Ishikawa (cell line): ENCODE measurements at regions not wholly inside any gene's neighbourhood (a gene's known extent, or its start where the extent isn't known, plus 50 kb on each side); places are given as distances from the start of the nearest gene placed in this dataset.

ENCODE experiments used
- CEBPB ChIP-seq: IDR thresholded peaks from 2 replicates; pipeline ENCODE4 v1.6.1; 2012
- CREB1 ChIP-seq: IDR thresholded peaks from 2 replicates; pipeline ENCODE4 v1.6.1; 2012; ENCODE audit warnings: low read depth
- EGR1 ChIP-seq: IDR thresholded peaks from 2 replicates; pipeline ENCODE4 v1.6.1; 2012
- EP300 ChIP-seq: IDR thresholded peaks from 2 replicates; pipeline ENCODE4 v1.6.1; 2012; ENCODE audit warnings: borderline replicate concordance
- FOXM1 ChIP-seq: IDR thresholded peaks from 2 replicates; pipeline ENCODE4 v1.6.1; 2012; ENCODE audit warnings: low read depth, borderline replicate concordance
- NFIC ChIP-seq: IDR thresholded peaks from 2 replicates; pipeline ENCODE4 v1.6.1; 2012
- RAD21 ChIP-seq: IDR thresholded peaks from 2 replicates; pipeline ENCODE4 v1.6.1; 2012; ENCODE audit warnings: low read depth
- TAF1 ChIP-seq: IDR thresholded peaks from 2 replicates; pipeline ENCODE4 v1.6.1; 2012; ENCODE audit warnings: low read depth, mild to moderate bottlenecking
- TCF12 ChIP-seq: IDR thresholded peaks from 2 replicates; pipeline ENCODE4 v1.6.1; 2012; ENCODE audit warnings: low read depth
- TEAD4 ChIP-seq: IDR thresholded peaks from 2 replicates; pipeline ENCODE4 v1.6.1; 2012
- TF ChIP-seq, protein P1 (sequence below): IDR thresholded peaks from 2 replicates; pipeline ENCODE4 v1.6.1; 2012; ENCODE audit warnings: low read depth, mild to moderate bottlenecking
- TF ChIP-seq, protein P2 (sequence below): IDR thresholded peaks from 2 replicates; pipeline ENCODE4 v1.6.1; 2012
- TF ChIP-seq, protein P3 (sequence below): IDR thresholded peaks from 2 replicates; pipeline ENCODE4 v1.6.1; 2012

DNA sequence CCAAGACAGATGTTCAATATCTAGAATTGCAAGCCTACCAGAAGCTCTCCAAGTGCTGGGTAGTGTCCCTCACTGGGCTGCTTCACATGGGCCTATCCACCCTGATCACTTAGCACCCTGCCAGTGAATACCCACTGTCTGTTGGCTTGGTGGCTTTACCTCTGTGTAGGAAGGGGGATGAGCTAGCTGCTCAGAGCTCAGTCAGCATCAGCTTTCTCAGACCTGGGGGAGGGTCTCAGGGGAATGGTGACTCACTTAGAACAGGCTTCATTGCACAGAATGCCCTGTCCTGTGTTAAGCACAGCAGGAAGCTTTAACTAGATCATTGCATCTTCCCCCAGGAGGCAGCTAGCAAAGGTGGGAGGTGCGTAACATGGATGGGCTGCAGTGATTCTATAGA is 209.8 kb downstream of the PDCD6IP start:
- TF ChIP-seq, protein P1, sequence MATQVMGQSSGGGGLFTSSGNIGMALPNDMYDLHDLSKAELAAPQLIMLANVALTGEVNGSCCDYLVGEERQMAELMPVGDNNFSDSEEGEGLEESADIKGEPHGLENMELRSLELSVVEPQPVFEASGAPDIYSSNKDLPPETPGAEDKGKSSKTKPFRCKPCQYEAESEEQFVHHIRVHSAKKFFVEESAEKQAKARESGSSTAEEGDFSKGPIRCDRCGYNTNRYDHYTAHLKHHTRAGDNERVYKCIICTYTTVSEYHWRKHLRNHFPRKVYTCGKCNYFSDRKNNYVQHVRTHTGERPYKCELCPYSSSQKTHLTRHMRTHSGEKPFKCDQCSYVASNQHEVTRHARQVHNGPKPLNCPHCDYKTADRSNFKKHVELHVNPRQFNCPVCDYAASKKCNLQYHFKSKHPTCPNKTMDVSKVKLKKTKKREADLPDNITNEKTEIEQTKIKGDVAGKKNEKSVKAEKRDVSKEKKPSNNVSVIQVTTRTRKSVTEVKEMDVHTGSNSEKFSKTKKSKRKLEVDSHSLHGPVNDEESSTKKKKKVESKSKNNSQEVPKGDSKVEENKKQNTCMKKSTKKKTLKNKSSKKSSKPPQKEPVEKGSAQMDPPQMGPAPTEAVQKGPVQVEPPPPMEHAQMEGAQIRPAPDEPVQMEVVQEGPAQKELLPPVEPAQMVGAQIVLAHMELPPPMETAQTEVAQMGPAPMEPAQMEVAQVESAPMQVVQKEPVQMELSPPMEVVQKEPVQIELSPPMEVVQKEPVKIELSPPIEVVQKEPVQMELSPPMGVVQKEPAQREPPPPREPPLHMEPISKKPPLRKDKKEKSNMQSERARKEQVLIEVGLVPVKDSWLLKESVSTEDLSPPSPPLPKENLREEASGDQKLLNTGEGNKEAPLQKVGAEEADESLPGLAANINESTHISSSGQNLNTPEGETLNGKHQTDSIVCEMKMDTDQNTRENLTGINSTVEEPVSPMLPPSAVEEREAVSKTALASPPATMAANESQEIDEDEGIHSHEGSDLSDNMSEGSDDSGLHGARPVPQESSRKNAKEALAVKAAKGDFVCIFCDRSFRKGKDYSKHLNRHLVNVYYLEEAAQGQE: no peak
- TF ChIP-seq CREB1 (no peak), RAD21 (no peak), EGR1 (no peak), EP300 (no peak), TEAD4 (no peak), TAF1 (no peak), TCF12 (no peak), CEBPB (no peak), FOXM1 (no peak), NFIC (no peak)
- TF ChIP-seq, protein P2, sequence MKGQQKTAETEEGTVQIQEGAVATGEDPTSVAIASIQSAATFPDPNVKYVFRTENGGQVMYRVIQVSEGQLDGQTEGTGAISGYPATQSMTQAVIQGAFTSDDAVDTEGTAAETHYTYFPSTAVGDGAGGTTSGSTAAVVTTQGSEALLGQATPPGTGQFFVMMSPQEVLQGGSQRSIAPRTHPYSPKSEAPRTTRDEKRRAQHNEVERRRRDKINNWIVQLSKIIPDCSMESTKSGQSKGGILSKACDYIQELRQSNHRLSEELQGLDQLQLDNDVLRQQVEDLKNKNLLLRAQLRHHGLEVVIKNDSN: no peak
- TF ChIP-seq, protein P3, sequence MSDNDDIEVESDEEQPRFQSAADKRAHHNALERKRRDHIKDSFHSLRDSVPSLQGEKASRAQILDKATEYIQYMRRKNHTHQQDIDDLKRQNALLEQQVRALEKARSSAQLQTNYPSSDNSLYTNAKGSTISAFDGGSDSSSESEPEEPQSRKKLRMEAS: no peak
